IMR-90 (cell line): ENCODE measurements at regions not wholly inside any gene's neighbourhood (a gene's known extent, or its start where the extent isn't known, plus 50 kb on each side); places are given as distances from the start of the nearest gene placed in this dataset.

ENCODE experiments used
- ATAC-seq: fragments of 200-7000 bp; cut with Tn5 transposase; 2 replicates; pipeline ENCODE4 v1.9.1; 2020; ENCODE audit warnings: low read depth, mild to moderate bottlenecking, moderate library complexity
- BruUV-seq: library from RNA; stranded (reverse); fragments of 400-500 nt; replicated peaks from 2 replicates; lab custom pipeline; 2021; lab: Mats Ljungman, UMichigan
- CTCF ChIA-PET: fragments of 300-600 bp; formaldehyde crosslinking; extraction: SDS; loops from one replicate; lab custom pipeline; 2021; ENCODE audit warnings: antibody characterized with exemption; lab: Yijun Ruan, JAX
- POLR2A ChIA-PET: fragments of 300-600 bp; sonication (Branson Sonifier 250); formaldehyde crosslinking; loops from one replicate; lab custom pipeline; 2022; ENCODE audit warnings: antibody characterized with exemption; ENCODE audit not compliant: unreplicated experiment; lab: Charles Lee
- DNase-seq: peaks from one replicate; pipeline ENCODE4 v3.0.0; 2013
- H2AFZ ChIP-seq: replicated peaks from 2 replicates; pipeline ENCODE3; 2013; ENCODE audit warnings: low read length, mild to moderate bottlenecking; ENCODE audit not compliant: poor library complexity
- H2AK5ac ChIP-seq: 2 replicates; pipeline ENCODE4 v1.6.1; 2013; ENCODE audit warnings: low read depth, low read length, inconsistent platforms
- H2AK9ac ChIP-seq: replicated peaks from 2 replicates; pipeline ENCODE3; 2013; ENCODE audit warnings: mild to moderate bottlenecking, low read depth, low read length, moderate library complexity; ENCODE audit not compliant: poor library complexity
- H2BK120ac ChIP-seq: 2 replicates; pipeline ENCODE4 v1.6.1; 2013; ENCODE audit warnings: low read depth, low read length, inconsistent platforms
- H2BK15ac ChIP-seq: 3 replicates; pipeline ENCODE4 v1.6.1; 2013; ENCODE audit warnings: low read depth, low read length, inconsistent platforms
- H2BK20ac ChIP-seq: 2 replicates; pipeline ENCODE4 v1.6.1; 2013; ENCODE audit warnings: low read depth, mild to moderate bottlenecking, inconsistent platforms, low read length, moderate library complexity
- H2BK5ac ChIP-seq: 2 replicates; pipeline ENCODE4 v1.6.1; 2013; ENCODE audit warnings: mild to moderate bottlenecking, low read depth, low read length, inconsistent platforms; ENCODE audit not compliant: poor library complexity, severe bottlenecking
- H3K14ac ChIP-seq: replicated peaks from 2 replicates; pipeline ENCODE4 v1.6.1; 2013; ENCODE audit warnings: low read depth, low read length, inconsistent platforms
- H3K18ac ChIP-seq: 2 replicates; pipeline ENCODE4 v1.6.1; 2013; ENCODE audit warnings: low read depth, low read length, control low read depth
- H3K23ac ChIP-seq: 2 replicates; pipeline ENCODE4 v1.6.1; 2013; ENCODE audit warnings: low read depth, low read length, inconsistent platforms
- H3K27ac ChIP-seq: 2 replicates; pipeline ENCODE4 v1.5.1; 2013; ENCODE audit warnings: mild to moderate bottlenecking, control low read depth, low read length; ENCODE audit not compliant: insufficient read depth
- H3K27me3 ChIP-seq: 2 replicates; pipeline ENCODE4 v1.6.1; 2013; ENCODE audit warnings: low read length; ENCODE audit not compliant: control insufficient read depth, insufficient read depth
- H3K36me3 ChIP-seq: 2 replicates; pipeline ENCODE4 v1.6.1; 2013; ENCODE audit warnings: low read length, mixed read lengths; ENCODE audit not compliant: control insufficient read depth, insufficient read depth
- H3K4ac ChIP-seq: 2 replicates; pipeline ENCODE4 v1.6.1; 2013; ENCODE audit warnings: low read depth, low read length, inconsistent platforms
- H3K4me1 ChIP-seq: 2 replicates; pipeline ENCODE4 v1.6.1; 2013; ENCODE audit warnings: low read length, mixed read lengths; ENCODE audit not compliant: control insufficient read depth, insufficient read depth
- H3K4me2 ChIP-seq: 2 replicates; pipeline ENCODE4 v1.6.1; 2013; ENCODE audit warnings: low read depth, mild to moderate bottlenecking, control low read depth, low read length, moderate library complexity
- H3K4me3 ChIP-seq: 2 replicates; pipeline ENCODE4 v1.5.1; 2013; ENCODE audit warnings: low read depth, mild to moderate bottlenecking, control low read depth, low read length, moderate library complexity; ENCODE audit not compliant: insufficient read depth
- H3K56ac ChIP-seq: 2 replicates; pipeline ENCODE4 v1.6.1; 2013; ENCODE audit warnings: low read length, inconsistent platforms; ENCODE audit not compliant: insufficient read depth; ENCODE audit errors: extremely low read depth
- H3K79me1 ChIP-seq, 2 experiments: 2 replicates each; pipeline ENCODE4 v1.6.1; 2013; ENCODE audit warnings: low read length in 2 of 2, inconsistent platforms in 1 of 2, low read depth in 1 of 2
- H3K9ac ChIP-seq: 2 replicates; pipeline ENCODE4 v1.6.1; 2013; ENCODE audit warnings: low read depth, low read length, control low read depth
- H3K9me1 ChIP-seq: 2 replicates; pipeline ENCODE4 v1.6.1; 2013; ENCODE audit warnings: low read length, inconsistent platforms; ENCODE audit not compliant: insufficient read depth
- H3K9me3 ChIP-seq: 2 replicates; pipeline ENCODE4 v1.6.1; 2013; ENCODE audit warnings: low read length; ENCODE audit not compliant: control insufficient read depth, insufficient read depth
- H4K20me1 ChIP-seq: 2 replicates; pipeline ENCODE4 v1.6.1; 2013; ENCODE audit warnings: low read length, inconsistent platforms; ENCODE audit not compliant: insufficient read depth
- H4K5ac ChIP-seq: 2 replicates; pipeline ENCODE4 v1.6.1; 2013; ENCODE audit warnings: mild to moderate bottlenecking, low read depth, low read length, control low read depth
- H4K8ac ChIP-seq, 2 experiments: 2 replicates each; pipeline ENCODE4 v1.6.1; 2013; ENCODE audit warnings: low read depth in 2 of 2, low read length in 2 of 2, control low read depth in 1 of 2, inconsistent platforms in 1 of 2
- H4K91ac ChIP-seq: 2 replicates; pipeline ENCODE4 v1.6.1; 2013; ENCODE audit warnings: low read depth, low read length, inconsistent platforms; ENCODE audit not compliant: insufficient read depth
- BHLHE40 ChIP-seq: fragments of 150-350 bp; IDR thresholded peaks from 2 replicates; pipeline ENCODE4 v1.6.1; 2016; ENCODE audit warnings: mild to moderate bottlenecking, low read depth, low read length
- CEBPB ChIP-seq: IDR thresholded peaks from 2 replicates; pipeline ENCODE4 v1.6.1; 2012; ENCODE audit warnings: low read depth, low read length, improper control_type of control experiment
- CHD1 ChIP-seq: IDR thresholded peaks from 2 replicates; pipeline ENCODE4 v1.6.1; 2012; ENCODE audit warnings: low read depth, low read length, improper control_type of control experiment
- FOS ChIP-seq: fragments of 150-350 bp; IDR thresholded peaks from 2 replicates; pipeline ENCODE4 v1.6.1; 2016; ENCODE audit warnings: low read depth, low read length
- MAFK ChIP-seq: IDR thresholded peaks from 2 replicates; pipeline ENCODE4 v1.6.1; 2012; ENCODE audit warnings: low read depth, low read length, improper control_type of control experiment
- MAZ ChIP-seq: IDR thresholded peaks from 2 replicates; pipeline ENCODE4 v1.6.1; 2012; ENCODE audit warnings: low read depth, mild to moderate bottlenecking, low read length, improper control_type of control experiment, moderate library complexity, borderline replicate concordance
- MXI1 ChIP-seq: IDR thresholded peaks from 2 replicates; pipeline ENCODE4 v1.6.1; 2012; ENCODE audit warnings: low read depth, mild to moderate bottlenecking, low read length, moderate library complexity, borderline replicate concordance
- NFE2L2 ChIP-seq: fragments of 150-350 bp; IDR thresholded peaks from 2 replicates; pipeline ENCODE4 v1.6.1; 2016; ENCODE audit warnings: low read depth, mild to moderate bottlenecking, low read length
- POLR2A ChIP-seq: IDR thresholded peaks from 2 replicates; pipeline ENCODE4 v1.6.1; 2012; ENCODE audit warnings: mild to moderate bottlenecking, low read depth, low read length
- RAD21 ChIP-seq: IDR thresholded peaks from 2 replicates; pipeline ENCODE4 v1.6.1; 2012; ENCODE audit warnings: low read length, improper control_type of control experiment
- RCOR1 ChIP-seq: IDR thresholded peaks from 2 replicates; pipeline ENCODE4 v1.6.1; 2012; ENCODE audit warnings: mild to moderate bottlenecking, low read length, improper control_type of control experiment; ENCODE audit not compliant: insufficient replicate concordance
- RFX5 ChIP-seq: IDR thresholded peaks from 2 replicates; pipeline ENCODE4 v1.8.0; 2012; ENCODE audit warnings: low read depth, mild to moderate bottlenecking, low read length, moderate library complexity
- SMC3 ChIP-seq: fragments of 150-350 bp; IDR thresholded peaks from 2 replicates; pipeline ENCODE4 v1.6.1; 2016; ENCODE audit warnings: low read depth, mild to moderate bottlenecking, antibody characterized with exemption, low read length, moderate library complexity
- WGBS, 2 experiments: methylation state at CpG; one replicate each; pipeline versions ENCODE4 v1.1.5 to v1.1.7; 2013; ENCODE audit warnings: missing lambda C conversion rate in 2 of 2; ENCODE audit not compliant: insufficient read length in 1 of 2; ENCODE audit errors: extremely low coverage in 2 of 2; 5-methylcytosine and 5-hydroxymethylcytosine counted together
- dilution Hi-C: fragments of 300-500 bp; cut with HindIII; formaldehyde crosslinking; loops from one replicate; pipeline ENCODE4 v1.14.3; 2018; ENCODE audit warnings: low sequenced_read_pairs; ENCODE audit not compliant: unreplicated experiment
- in situ Hi-C: fragments of 300-500 bp; cut with MboI; formaldehyde crosslinking; loops from 3 replicates; pipeline ENCODE4 v1.14.3; 2019; ENCODE audit warnings: low sequenced_read_pairs, inconsistent platforms, mixed read lengths
- intact Hi-C: fragments of 100-400 bp; cut with micrococcal nuclease; formaldehyde crosslinking; loops from 2 replicates; pipeline ENCODE4 v1.10.0; 2022
- TF ChIP-seq, protein P1 (sequence below): conservative IDR thresholded peaks from 2 replicates; pipeline ENCODE4 v1.5.1; 2012; ENCODE audit warnings: mild to moderate bottlenecking, low read depth, low read length, improper control_type of control experiment
- TF ChIP-seq, protein P2 (sequence below): fragments of 150-350 bp; IDR thresholded peaks from 2 replicates; pipeline ENCODE4 v1.6.1; 2016; ENCODE audit warnings: low read depth, mild to moderate bottlenecking, low read length, moderate library complexity, borderline replicate concordance
- TF ChIP-seq, protein P3 (sequence below): fragments of 150-350 bp; IDR thresholded peaks from 2 replicates; pipeline ENCODE4 v1.6.1; 2017; ENCODE audit warnings: mild to moderate bottlenecking, antibody characterized with exemption, low read length, low read depth

DNA sequence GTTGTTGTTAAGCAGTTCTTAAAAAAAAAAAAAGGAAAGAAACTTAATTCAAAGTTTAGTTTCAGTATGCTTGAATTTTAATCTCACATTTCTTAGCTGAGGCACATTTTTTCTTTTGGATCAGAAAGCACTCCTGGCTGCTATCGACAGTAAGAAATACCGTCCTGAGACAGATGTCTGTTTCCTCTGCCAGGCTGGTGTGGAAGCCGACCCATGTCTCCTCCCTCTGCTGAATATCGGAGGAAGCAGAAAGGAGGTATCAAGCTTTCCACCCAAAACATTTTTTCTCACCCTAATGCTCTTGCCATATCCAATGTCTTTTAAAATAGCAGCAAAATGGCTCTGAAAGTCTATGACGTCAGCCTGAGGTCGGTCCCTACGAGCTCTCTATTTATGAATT, 208.1 kb downstream of the TLE4 start:
- Histone ChIP-seq H2AK9ac (no peak overlapping the region), H3K14ac (no peak overlapping the region), H4K5ac (no peak overlapping the region), H2BK120ac (no peak overlapping the region), H2BK20ac (no peak overlapping the region), H3K27me3 (no peaks in the 10 kb centered on the region), H3K9me1 (no peaks in the 10 kb centered on the region), H4K8ac (no peak overlapping the region), H3K4ac (no peak overlapping the region), H2BK5ac (no peak overlapping the region), H3K9ac (no peak overlapping the region), H3K36me3 (no peaks in the 10 kb centered on the region), H3K9me3 (peaks cover 2% of the 10 kb centered on the region; the same call in 1 of the 2 replicates), H3K79me1 (no peaks in the 10 kb centered on the region), H4K91ac (no peak overlapping the region), H3K27ac (no peak overlapping the region), H2AK5ac (no peak overlapping the region), H3K4me1 (peaks cover 2% of the 10 kb centered on the region; the same call in 1 of the 2 replicates), H3K4me3 (no peak overlapping the region), H2BK15ac (no peak overlapping the region), H3K18ac (no peak overlapping the region), H3K23ac (no peak overlapping the region), H3K4me2 (no peak overlapping the region), H2AFZ (no peak overlapping the region), H3K56ac (no peak overlapping the region), H4K20me1 (no peaks in the 10 kb centered on the region)
- WGBS, 2 experiments = no CpG with 5 or more reads among the region's 7 CpGs
- dilution Hi-C loops (no loop called here), intact Hi-C loops (no loop called here), in situ Hi-C loops (no loop called here)
- no peak for ATAC-seq
- no peak for DNase-seq
- ChIA-PET CTCF (interaction anchor here (0.6 to 1.0 kb wide), 3 partner anchors 14 to 219 kb away, joined by 3 to 5 read pairs (median 3); no protein-coding TSS in a partner anchor), POLR2A (interaction anchor here (0.6 kb wide), 1 partner anchor 16 kb away, joined by 5 read pairs; no protein-coding TSS in a partner anchor)
- TF ChIP-seq CEBPB (no peak), BHLHE40 (no peak), SMC3 (no peak), NFE2L2 (no peak), MAFK (no peak), CHD1 (no peak), POLR2A (no peak), FOS (no peak), RCOR1 (no peak), MAZ (no peak), RFX5 (no peak), MXI1 (no peak), RAD21 (no peak)
- TF ChIP-seq, protein P1, sequence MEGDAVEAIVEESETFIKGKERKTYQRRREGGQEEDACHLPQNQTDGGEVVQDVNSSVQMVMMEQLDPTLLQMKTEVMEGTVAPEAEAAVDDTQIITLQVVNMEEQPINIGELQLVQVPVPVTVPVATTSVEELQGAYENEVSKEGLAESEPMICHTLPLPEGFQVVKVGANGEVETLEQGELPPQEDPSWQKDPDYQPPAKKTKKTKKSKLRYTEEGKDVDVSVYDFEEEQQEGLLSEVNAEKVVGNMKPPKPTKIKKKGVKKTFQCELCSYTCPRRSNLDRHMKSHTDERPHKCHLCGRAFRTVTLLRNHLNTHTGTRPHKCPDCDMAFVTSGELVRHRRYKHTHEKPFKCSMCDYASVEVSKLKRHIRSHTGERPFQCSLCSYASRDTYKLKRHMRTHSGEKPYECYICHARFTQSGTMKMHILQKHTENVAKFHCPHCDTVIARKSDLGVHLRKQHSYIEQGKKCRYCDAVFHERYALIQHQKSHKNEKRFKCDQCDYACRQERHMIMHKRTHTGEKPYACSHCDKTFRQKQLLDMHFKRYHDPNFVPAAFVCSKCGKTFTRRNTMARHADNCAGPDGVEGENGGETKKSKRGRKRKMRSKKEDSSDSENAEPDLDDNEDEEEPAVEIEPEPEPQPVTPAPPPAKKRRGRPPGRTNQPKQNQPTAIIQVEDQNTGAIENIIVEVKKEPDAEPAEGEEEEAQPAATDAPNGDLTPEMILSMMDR = no peak
- TF ChIP-seq, protein P2, sequence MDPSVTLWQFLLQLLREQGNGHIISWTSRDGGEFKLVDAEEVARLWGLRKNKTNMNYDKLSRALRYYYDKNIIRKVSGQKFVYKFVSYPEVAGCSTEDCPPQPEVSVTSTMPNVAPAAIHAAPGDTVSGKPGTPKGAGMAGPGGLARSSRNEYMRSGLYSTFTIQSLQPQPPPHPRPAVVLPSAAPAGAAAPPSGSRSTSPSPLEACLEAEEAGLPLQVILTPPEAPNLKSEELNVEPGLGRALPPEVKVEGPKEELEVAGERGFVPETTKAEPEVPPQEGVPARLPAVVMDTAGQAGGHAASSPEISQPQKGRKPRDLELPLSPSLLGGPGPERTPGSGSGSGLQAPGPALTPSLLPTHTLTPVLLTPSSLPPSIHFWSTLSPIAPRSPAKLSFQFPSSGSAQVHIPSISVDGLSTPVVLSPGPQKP = no peak
- TF ChIP-seq, protein P3, sequence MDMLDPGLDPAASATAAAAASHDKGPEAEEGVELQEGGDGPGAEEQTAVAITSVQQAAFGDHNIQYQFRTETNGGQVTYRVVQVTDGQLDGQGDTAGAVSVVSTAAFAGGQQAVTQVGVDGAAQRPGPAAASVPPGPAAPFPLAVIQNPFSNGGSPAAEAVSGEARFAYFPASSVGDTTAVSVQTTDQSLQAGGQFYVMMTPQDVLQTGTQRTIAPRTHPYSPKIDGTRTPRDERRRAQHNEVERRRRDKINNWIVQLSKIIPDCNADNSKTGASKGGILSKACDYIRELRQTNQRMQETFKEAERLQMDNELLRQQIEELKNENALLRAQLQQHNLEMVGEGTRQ = no peak
- no TSS peak for BruUV-seq
